ENCODE measurements at regions not wholly inside any gene's neighbourhood (a gene's known extent, or its start where the extent isn't known, plus 50 kb on each side); places are given as distances from the start of the nearest gene placed in this dataset.
"Not testable (repeated sequence)": the region's sequence is repeated elsewhere in the genome, so short reads cannot be mapped to it uniquely, and the experiment has no call there.

GRCh38 chr2:54031288-54031687 is 60.5 kb upstream of the PSME4 start:
- DNase-seq (ENCODE audit: low read depth): not testable (repeated sequence)

DNA sequence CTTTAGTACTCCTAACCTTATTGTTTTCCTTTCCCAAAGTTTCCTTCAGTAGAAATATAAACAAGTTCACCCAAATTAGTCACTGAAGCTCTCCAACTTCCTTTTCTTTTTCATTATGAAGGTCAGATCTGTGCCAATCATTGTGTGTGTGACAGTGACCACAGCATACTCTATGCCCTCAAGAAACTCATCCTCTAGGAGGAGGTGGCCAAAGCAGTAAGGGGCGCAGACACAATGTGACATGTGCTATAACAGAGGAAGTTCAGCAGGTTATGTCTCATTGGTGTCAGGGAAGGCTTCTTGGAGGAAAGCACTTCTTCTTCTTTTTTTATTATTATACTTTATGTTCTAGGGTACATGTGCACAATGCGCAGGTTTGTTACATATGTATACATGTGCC is 60.0 kb upstream of the PSME4 start:
- no peak for DNase-seq (ENCODE audit: low read depth)

DNA sequence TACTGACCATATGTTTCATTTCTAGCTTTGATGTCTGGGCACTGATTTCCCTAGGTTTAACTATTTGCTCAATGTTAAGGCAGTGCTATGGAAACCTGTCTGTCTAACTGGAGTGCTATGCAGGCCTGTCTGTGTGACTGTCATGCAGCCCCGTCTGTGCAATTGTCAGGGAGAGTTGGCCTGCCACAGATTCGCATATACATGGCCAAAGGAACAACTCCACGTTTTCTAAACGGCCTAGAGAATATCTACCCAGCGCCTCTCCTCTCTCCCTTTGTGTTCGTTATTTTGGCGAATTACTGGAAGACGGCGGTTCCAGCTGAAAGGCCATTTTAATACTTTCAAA is 59.6 kb upstream of the PSME4 start:
- no peak for DNase-seq (ENCODE audit: low read depth)

GRCh38 chr2:54029721-54030395 is 59.1 kb upstream of the PSME4 start:
- no peak for DNase-seq (ENCODE audit: low read depth)

- not testable (repeated sequence) for DNase-seq (ENCODE audit: low read depth)
These were observed 54.8 kb upstream of the PSME4 start for GRCh38 chr2:54025463-54026075.

DNA sequence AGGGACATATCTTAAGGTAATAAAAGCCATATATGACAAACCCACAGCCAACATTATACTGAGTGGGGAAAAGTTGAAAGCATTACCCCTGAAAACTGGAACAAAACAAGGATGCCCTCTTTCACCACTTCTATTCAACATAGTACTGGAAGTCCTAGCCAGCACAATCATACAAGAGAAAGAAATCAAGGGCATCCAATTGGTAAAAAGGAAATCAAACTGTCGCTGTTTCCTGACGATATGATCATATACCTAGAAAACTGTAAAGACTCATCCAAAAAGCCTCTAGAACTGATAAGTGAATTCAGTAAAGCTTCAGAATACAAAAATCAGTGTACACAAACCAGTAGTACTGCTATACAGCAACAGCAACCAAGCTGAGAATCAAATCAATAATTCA is 53.8 kb upstream of the PSME4 start:
- DNase-seq (ENCODE audit: low read depth): no peak

DNA sequence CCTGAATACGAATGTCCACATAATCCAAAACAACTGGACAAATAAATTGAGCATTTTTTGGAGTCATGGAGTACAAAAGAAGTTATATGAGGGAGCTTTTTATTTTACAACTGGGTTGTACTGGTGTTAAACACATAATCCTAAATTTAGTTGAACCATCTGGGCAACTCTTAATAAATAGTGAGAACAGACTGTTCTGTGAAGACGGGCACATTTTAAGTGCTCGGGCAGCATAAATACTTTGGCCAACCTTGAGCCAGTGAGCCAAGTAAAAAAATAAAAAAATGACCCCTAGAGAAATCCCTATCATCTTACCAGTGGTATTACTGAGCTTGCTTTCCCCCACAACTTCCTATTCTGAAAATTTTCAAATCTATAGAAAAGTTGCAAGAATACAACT is 50.9 kb upstream of the PSME4 start:
- DNase-seq (ENCODE audit: low read depth): no peak

GRCh38 chr2:54020793-54021414 is 50.1 kb upstream of the PSME4 start:
- no peak for DNase-seq (ENCODE audit: low read depth)

All from HS-5 (cell line).